GM10266 (cell line): ENCODE measurements at regions not wholly inside any gene's neighbourhood (a gene's known extent, or its start where the extent isn't known, plus 50 kb on each side); places are given as distances from the start of the nearest gene placed in this dataset.
"Not testable (repeated sequence)": the region's sequence is repeated elsewhere in the genome, so short reads cannot be mapped to it uniquely, and the experiment has no call there.

Experiments used
- DNase-seq: peaks from one replicate; pipeline ENCODE4 v3.0.0; 2012; ENCODE audit errors: extremely low spot score
- TF ChIP-seq, protein P1 (sequence below): IDR thresholded peaks from 2 replicates; pipeline ENCODE4 v1.5.1; 2012; ENCODE audit warnings: mild to moderate bottlenecking, low read depth; ENCODE audit not compliant: control insufficient read depth, insufficient read depth; ENCODE audit errors: missing control alignments

DNA sequence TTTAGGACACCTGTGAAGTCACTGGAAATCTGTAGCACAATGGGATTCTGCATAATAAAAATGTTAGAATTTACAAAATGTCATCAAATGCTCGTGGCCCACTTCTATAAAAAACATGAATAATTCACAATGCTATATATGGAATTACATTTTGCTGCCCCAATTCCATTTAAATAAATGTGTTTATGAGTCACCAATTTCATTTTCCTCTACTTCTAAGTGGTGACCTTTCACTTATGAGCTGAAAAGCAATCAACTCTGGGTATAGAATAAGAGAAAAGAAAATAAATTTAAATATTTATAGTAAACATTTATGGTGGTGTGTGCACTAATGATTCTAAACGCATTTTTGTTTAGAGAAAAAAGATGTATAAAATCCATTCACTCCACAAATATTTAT is 516.7 kb upstream of the MIR17HG start:
- no peak for DNase-seq
- TF ChIP-seq, protein P1, sequence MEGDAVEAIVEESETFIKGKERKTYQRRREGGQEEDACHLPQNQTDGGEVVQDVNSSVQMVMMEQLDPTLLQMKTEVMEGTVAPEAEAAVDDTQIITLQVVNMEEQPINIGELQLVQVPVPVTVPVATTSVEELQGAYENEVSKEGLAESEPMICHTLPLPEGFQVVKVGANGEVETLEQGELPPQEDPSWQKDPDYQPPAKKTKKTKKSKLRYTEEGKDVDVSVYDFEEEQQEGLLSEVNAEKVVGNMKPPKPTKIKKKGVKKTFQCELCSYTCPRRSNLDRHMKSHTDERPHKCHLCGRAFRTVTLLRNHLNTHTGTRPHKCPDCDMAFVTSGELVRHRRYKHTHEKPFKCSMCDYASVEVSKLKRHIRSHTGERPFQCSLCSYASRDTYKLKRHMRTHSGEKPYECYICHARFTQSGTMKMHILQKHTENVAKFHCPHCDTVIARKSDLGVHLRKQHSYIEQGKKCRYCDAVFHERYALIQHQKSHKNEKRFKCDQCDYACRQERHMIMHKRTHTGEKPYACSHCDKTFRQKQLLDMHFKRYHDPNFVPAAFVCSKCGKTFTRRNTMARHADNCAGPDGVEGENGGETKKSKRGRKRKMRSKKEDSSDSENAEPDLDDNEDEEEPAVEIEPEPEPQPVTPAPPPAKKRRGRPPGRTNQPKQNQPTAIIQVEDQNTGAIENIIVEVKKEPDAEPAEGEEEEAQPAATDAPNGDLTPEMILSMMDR, result no peak

DNA sequence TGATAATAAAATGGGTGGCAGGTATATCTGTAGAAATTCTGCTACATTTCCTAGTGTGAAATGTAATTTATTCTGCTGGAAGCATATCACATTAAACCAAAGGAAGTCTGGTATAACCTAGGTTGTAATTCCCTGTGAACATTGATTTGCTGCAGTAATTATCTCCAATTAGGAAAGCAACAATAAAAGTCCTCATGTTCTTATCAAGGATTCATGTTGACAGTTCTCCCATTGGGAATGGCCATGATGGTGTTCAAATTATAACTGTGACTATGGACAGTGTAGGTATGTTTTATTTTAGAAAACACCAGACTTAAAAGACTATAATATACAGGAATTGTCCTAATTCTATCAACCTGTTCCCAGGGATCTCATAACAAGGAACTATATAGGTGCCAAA is 513.5 kb upstream of the MIR17HG start:
- no peak for DNase-seq
- TF ChIP-seq, protein P1, result no peak

DNA sequence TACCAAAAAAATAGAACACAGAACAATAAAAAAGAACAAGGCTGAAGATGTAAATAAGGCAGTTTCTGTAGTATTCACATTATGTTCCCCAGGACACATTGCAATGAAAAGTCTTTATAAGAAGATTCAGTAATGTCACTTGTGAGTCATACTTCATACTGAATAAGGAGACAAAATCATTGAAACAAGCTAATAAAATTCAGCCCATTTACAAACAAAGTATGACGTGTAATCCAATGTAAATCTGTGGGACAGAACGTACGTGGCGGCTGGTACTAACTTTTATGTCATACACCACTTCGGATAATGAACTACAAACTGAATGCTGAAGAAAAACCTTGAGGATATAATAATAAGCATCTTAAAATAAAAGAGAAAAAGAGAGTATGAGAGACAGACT is 512.8 kb upstream of the MIR17HG start:
- no peak for DNase-seq
- TF ChIP-seq, protein P1, result no peak

DNA sequence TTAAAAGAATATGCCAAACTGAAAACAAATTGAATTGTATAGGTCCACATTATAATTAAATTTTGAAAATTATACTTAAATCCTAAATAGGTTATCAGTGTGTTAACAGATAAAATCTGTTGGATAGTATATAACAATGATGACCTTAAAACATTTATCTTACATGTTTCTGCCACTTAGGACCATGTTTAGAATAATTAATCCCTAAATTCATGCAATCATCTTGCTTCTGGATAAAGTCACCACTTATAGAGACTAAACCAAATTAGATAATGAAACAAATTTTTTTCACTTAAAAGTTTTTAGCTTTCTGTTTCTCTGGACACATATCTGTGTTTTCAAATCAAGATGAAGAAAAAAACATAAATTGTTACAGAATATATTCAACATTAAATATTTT is 511.7 kb upstream of the MIR17HG start:
- TF ChIP-seq, protein P1, result no peak
- DNase-seq, result no peak

DNA sequence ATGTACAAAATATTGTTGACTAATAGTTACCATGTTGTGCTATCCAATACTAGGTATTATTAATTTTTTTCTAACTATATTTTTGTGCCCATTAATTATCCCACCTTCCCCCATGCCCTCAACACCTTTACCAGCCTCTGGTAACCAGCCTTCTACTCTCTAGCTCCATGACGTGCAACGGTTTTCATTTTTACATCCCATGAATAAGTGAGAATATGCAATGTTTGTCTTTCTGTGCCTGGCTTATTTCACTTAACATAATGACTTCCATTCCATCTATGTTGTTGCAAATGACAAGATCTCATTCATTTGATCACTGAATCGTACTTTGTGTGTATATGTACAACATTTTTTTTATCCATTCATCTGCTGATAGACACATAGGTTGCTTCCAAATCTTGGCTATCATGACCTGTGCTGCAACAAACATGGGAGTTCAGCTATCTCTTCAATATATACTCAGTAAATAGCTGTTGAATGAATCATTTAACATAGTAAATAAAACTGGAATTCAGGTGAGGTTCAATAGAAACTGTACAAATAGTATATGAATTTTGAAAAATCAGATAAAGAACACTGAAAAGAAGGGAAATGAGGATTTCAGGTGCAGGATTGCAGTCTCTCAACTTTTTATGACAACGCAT is 509.0 kb upstream of the MIR17HG start:
- no peak for DNase-seq
- TF ChIP-seq, protein P1, result no peak

DNA sequence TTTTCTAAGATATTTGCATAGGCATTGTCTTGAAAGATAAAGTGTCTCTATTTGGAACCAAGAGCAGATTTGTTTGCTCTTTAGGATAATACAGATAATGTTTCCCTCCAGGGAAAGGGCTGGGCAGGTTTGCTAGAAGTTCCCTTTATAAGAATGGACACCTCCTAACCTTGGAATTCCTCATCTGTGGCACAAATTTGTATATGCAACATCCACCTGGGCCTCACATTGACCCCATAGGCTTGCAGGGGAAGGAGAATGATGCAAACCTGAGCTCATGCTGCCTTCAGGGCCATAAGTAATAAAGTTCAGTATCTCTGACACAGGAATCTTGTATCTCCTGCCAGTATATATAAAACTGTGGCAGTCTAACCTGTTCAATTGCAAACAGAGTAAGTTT is 508.4 kb upstream of the MIR17HG start:
- TF ChIP-seq, protein P1, result no peak
- DNase-seq, result no peak

DNA sequence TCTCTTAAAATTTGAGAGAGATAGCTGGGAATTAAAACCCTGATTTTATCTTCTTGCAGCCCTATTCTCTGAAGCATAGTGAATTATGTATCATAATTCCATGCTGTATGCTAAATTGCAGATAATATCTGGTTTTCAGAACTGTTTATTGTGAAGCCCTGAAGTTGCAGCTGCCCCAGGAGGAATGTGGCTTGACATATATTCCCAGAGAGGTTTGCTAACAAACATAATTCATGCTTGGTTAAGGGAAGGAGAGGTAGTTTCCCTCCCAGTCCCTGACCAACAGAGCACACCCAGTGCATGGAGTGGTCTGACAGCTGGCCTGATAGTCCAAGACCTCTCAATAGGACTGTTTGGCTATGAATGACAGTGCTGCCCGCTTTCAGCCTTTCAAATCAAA is 500.6 kb upstream of the MIR17HG start:
- TF ChIP-seq, protein P1, result no peak
- DNase-seq, result no peak

DNA sequence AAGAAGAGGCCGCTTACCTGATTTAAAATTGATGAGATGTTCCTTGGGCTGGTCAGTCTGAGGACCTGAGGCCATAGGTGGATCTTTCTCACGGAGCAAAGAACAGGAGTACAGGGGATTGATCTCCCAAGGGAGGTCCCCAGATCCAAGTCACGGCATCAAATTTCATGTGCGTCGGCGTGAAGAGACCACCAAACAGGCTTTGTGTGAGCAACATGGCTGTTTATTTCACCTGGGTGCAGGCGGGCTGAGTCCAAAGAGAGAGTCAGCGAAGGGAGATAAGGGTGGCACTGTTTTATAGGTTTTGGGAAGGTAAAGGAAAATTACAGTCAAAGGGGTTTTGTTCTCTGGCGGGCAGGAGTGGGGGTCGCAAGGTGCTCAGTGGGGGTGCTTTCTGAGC is 493.8 kb upstream of the MIR17HG start:
- not testable (repeated sequence) for DNase-seq
